ENCODE measurements at regions not wholly inside any gene's neighbourhood (a gene's known extent, or its start where the extent isn't known, plus 50 kb on each side); places are given as distances from the start of the nearest gene placed in this dataset.
A peak's percentile ranks its signal among the peaks of the same experiment; 100 is the strongest.

- no peaks in the 10 kb centered on the region; a peak in 1 of 7 replicates for H3K27me3 ChIP-seq (replicated peaks in 1 of 4; ENCODE audit: control insufficient read depth in 3 of 4, extremely low read depth in 1 of 4, insufficient read depth in 3 of 4, low read length in 3 of 4)
- no peaks in the 10 kb centered on the region for H3K79me2 ChIP-seq (ENCODE audit: control insufficient read depth in 1 of 2, insufficient read depth in 2 of 2, low read length in 2 of 2)
- H3K36me3 ChIP-seq (ENCODE audit: control insufficient read depth in 2 of 4, insufficient read depth in 4 of 4, low read length in 3 of 4): no peaks in the 10 kb centered on the region
- H3K18ac ChIP-seq (ENCODE audit: extremely low read depth, low read length): no peak overlapping the region
- H3K79me1 ChIP-seq (ENCODE audit: low read depth, low read length): no peaks in the 10 kb centered on the region
- H3K4me1 ChIP-seq (replicated peaks in 1 of 4; ENCODE audit: control insufficient read depth in 3 of 4, insufficient read depth in 4 of 4, low read length in 3 of 4): no peaks in the 10 kb centered on the region
- H3K4me2 ChIP-seq (ENCODE audit: insufficient read depth in 1 of 2, low read depth in 2 of 2, low read length in 2 of 2): no peak overlapping the region
- H2BK5ac ChIP-seq (ENCODE audit: low read depth, low read length): no peak overlapping the region
- peaks cover 0 to 2% of the 10 kb centered on the region in 2 experiments for H4K20me1 ChIP-seq (replicated peaks in 1 of 2; ENCODE audit: control insufficient read depth in 1 of 2, insufficient read depth in 2 of 2, low read length in 2 of 2)
- WGBS, 2 experiments (ENCODE audit: extremely low coverage in 1 of 2, insufficient coverage in 1 of 2, insufficient read length in 1 of 2, insufficient replicate concordance in 2 of 2, low coverage in 1 of 2, low lambda C conversion rate in 2 of 2, missing lambda C conversion rate in 1 of 2): 86% methylated on average over 8 of the region's 8 CpGs; no CpG with 5 or more reads in 1 of the 2 experiments
- no peak overlapping the region for H3K4ac ChIP-seq (replicated peaks; ENCODE audit: insufficient read length, low read depth, low read length)
- H4K8ac ChIP-seq (ENCODE audit: extremely low read depth, insufficient read depth, low read length): no peak overlapping the region
- FAIRE-seq: no peak
- no peak overlapping the region for H3K14ac ChIP-seq (ENCODE audit: insufficient read length)
- H4K91ac ChIP-seq (replicated peaks; ENCODE audit: insufficient read length, low read length): no peak overlapping the region
- H3K56ac ChIP-seq (replicated peaks; ENCODE audit: insufficient read length, low read depth, low read length): no peak overlapping the region
- H2BK15ac ChIP-seq (ENCODE audit: low read length): peak overlapping the region; percentile 61; the same call in 1 of the 2 replicates
- H2BK12ac ChIP-seq (ENCODE audit: low read depth, low read length): no peak overlapping the region
- no peaks in the 10 kb centered on the region for H3K23me2 ChIP-seq (ENCODE audit: low read depth, low read length)
- H3K9ac ChIP-seq (replicated peaks in 1 of 4; ENCODE audit: extremely low read depth in 1 of 4, low read depth in 3 of 4, low read length in 3 of 4): no peak overlapping the region; a peak in 2 of 7 replicates
- no peak overlapping the region for H2AK5ac ChIP-seq (ENCODE audit: low read depth, low read length)
- H2AFZ ChIP-seq (ENCODE audit: low read length): no peak overlapping the region
- no peak overlapping the region for H3K23ac ChIP-seq (ENCODE audit: insufficient read length)
- H2BK120ac ChIP-seq (replicated peaks; ENCODE audit: low read depth, low read length): no peak overlapping the region
- ChIA-PET POLR2A (ENCODE audit: partially characterized antibody) (no interaction called here), CTCF (ENCODE audit: partially characterized antibody) (interaction anchor here (0.9 to 2.3 kb wide), 7 partner anchors 8 to 195 kb away, joined by 3 to 14 read pairs (median 4); no protein-coding TSS in a partner anchor)
- H2BK20ac ChIP-seq (ENCODE audit: low read length): no peak overlapping the region
- H3K9me3 ChIP-seq (ENCODE audit: insufficient read depth in 2 of 2, low read depth in 1 of 2, low read length in 1 of 2): no peaks in the 10 kb centered on the region
- H3K27ac ChIP-seq (ENCODE audit: low read depth, low read length): no peak overlapping the region
- DNase-seq (ENCODE audit: low read depth in 1 of 2, low spot score in 2 of 2): no peak
- H4K5ac ChIP-seq (ENCODE audit: insufficient read length, low read depth, low read length): no peak overlapping the region
- no peak overlapping the region for H3K4me3 ChIP-seq (ENCODE audit: extremely low read depth in 1 of 4, insufficient read depth in 2 of 4, low read depth in 3 of 4, low read length in 4 of 4)
- no peak for TF ChIP-seq CREB1 (IDR thresholded peaks at IDR 0.05)
Measured at GRCh38 chr12:123055281-123055766, 74.8 kb downstream of the ARL6IP4 start.
